Ovary (tissue), 3 donors: ENCODE measurements at regions not wholly inside any gene's neighbourhood (a gene's known extent, or its start where the extent isn't known, plus 50 kb on each side); places are given as distances from the start of the nearest gene placed in this dataset.
"Not testable (repeated sequence)": the region's sequence is repeated elsewhere in the genome, so short reads cannot be mapped to it uniquely, and the experiment has no call there.

Experiments
- CTCF ChIP-seq, 3 donors: fragments of 450-650 bp in 2 of 3; fragments of 200-600 bp in 1 of 3; IDR thresholded peaks; one replicate each; pipeline versions ENCODE4 v1.5.1 to v1.8.0; 2016 to 2022; ENCODE audit warnings: antibody characterized with exemption in 3 of 3, mild to moderate bottlenecking in 1 of 3
- EP300 ChIP-seq: sonication (generic); formaldehyde crosslinking; IDR thresholded peaks from one replicate; pipeline ENCODE4 v1.6.1; 2017; ENCODE audit warnings: antibody characterized with exemption
- donor health status: DM: no; HTN: no; CAD: no.

- TF ChIP-seq CTCF (IDR thresholded peaks at IDR 0.05); EP300: not testable (repeated sequence)
Observed at GRCh38 chr14:19239981-19240380, 194.2 kb downstream of the POTEG start.
